Fibroblast of peridontal ligament (primary cell): ENCODE measurements at regions not wholly inside any gene's neighbourhood (a gene's known extent, or its start where the extent isn't known, plus 50 kb on each side); places are given as distances from the start of the nearest gene placed in this dataset.

Source experiments
- DNase-seq: peaks from one replicate; pipeline ENCODE4 v3.0.0-alpha.2; 2010; ENCODE audit errors: extremely low read depth

- no peak for DNase-seq
These were observed 177.1 kb downstream of the PARM1 start for GRCh38 chr4:75110061-75110460.

- DNase-seq, result no peak
These were observed 175.1 kb downstream of the PARM1 start for GRCh38 chr4:75107755-75108612.

- DNase-seq, result no peak
These were observed 169.8 kb downstream of the PARM1 start for GRCh38 chr4:75102787-75103085.

GRCh38 chr4:75101906-75102786 lies 169.2 kb downstream of the PARM1 start:
- no peak for DNase-seq
